ENCODE measurements at regions not wholly inside any gene's neighbourhood (a gene's known extent, or its start where the extent isn't known, plus 50 kb on each side); places are given as distances from the start of the nearest gene placed in this dataset.

DNA sequence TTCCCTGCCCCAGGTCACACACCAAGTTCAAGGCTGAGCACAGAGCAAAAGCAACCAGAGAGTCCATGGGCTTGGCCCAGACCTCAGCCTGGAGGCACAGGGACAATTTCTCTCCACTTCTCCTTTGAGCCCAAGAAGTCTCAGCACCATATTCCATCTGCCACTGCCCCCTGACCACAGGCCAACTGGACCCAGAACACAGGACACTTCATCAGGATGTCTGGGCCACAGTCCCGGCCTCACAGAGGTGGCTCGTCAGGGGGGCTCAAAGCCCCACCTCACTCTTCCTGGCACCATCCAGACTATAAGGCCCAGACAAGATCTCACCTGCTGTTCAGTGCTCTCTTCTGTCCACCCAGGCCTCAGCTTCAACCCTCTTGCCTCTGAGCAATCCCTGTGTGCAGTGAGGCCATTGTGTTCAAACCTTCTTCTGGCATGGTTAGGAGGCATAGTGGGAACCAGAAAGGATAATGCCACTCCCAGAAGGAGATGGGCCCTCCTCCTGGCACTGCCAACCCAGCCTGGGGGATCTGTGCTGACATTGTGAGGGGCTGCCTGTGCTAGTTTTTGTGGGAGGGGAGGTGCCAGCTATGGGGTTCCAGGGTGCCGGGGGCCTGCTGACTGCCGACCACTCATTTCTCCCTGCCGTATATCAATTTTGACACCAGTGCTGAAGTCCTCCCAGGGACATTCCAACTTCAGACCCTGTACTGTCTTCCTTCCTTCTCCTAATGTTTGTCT lies 49.7 kb upstream of the ANTXRL start:
- intact Hi-C loops (cut with DNase I), result no loop called here
- Histone ChIP-seq H3K27ac (ENCODE audit: low read length) (no peak overlapping the region), H3K9me3 (ENCODE audit: control insufficient read depth, low read length) (no peaks in the 10 kb centered on the region), H3K4me3 (ENCODE audit: low read length) (no peak overlapping the region), H3K4me1 (ENCODE audit: control insufficient read depth, insufficient read depth, low read length) (no peaks in the 10 kb centered on the region), H3K27me3 (ENCODE audit: control insufficient read depth, insufficient read depth) (no peaks in the 10 kb centered on the region)
- no peak for DNase-seq
- 95% methylated on average over 5 of the region's 5 CpGs for WGBS
- no peak for ATAC-seq

All from right cardiac atrium (tissue), 5 donors.